Activated naive CD8-positive, alpha-beta T cell treated with anti-CD3 and anti-CD28 coated beads for 36 hours (primary cell): ENCODE measurements at regions not wholly inside any gene's neighbourhood (a gene's known extent, or its start where the extent isn't known, plus 50 kb on each side); places are given as distances from the start of the nearest gene placed in this dataset.

Experiments
- DNase-seq: peaks from one replicate; pipeline ENCODE4 v3.0.0; 2021
- H3K27ac Mint-ChIP-seq: one replicate; pipeline ENCODE4 v1.8.0; 2022; ENCODE audit warnings: mild to moderate bottlenecking, moderate library complexity, mixed read lengths
- H3K27me3 Mint-ChIP-seq: one replicate; pipeline ENCODE4 v1.8.0; 2022; ENCODE audit warnings: mild to moderate bottlenecking, mixed read lengths
- H3K36me3 Mint-ChIP-seq: one replicate; pipeline ENCODE4 v1.8.0; 2021; ENCODE audit warnings: mild to moderate bottlenecking, mixed read lengths
- H3K4me1 Mint-ChIP-seq: one replicate; pipeline ENCODE4 v1.8.0; 2021; ENCODE audit warnings: mixed read lengths
- H3K4me3 Mint-ChIP-seq: one replicate; pipeline ENCODE4 v1.8.0; 2022; ENCODE audit warnings: mild to moderate bottlenecking, moderate library complexity, mixed read lengths
- H3K9me3 Mint-ChIP-seq: one replicate; pipeline ENCODE4 v1.8.0; 2022; ENCODE audit warnings: mixed read lengths

DNA sequence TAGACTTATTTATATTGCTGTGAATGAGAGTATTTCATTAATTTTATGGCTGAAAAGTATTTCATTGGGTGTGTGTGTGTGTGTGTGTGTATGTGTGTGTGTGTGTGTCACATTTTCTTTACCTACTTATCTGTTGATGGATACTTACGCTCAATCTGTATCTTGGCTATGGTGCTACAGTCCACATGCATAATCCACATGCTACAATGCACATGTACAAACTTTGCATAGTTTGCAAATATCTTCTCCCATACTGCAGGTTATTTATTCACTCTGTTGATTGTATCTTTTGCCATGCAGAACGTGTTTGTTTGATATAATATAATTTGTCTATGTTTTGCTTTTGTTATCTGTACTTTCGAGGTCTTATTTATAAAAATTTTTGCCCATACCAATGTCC is 167.8 kb downstream of the RAB28 start:
- no peak for DNase-seq
- H3K9me3 Mint-ChIP-seq, result peaks cover 9% of the 10 kb centered on the region
- H3K36me3 Mint-ChIP-seq, result peaks cover 6% of the 10 kb centered on the region
- no peaks in the 10 kb centered on the region for H3K27me3 Mint-ChIP-seq
- no peak overlapping the region for H3K4me3 Mint-ChIP-seq
- no peaks in the 10 kb centered on the region for H3K4me1 Mint-ChIP-seq
- H3K27ac Mint-ChIP-seq, result no peak overlapping the region

DNA sequence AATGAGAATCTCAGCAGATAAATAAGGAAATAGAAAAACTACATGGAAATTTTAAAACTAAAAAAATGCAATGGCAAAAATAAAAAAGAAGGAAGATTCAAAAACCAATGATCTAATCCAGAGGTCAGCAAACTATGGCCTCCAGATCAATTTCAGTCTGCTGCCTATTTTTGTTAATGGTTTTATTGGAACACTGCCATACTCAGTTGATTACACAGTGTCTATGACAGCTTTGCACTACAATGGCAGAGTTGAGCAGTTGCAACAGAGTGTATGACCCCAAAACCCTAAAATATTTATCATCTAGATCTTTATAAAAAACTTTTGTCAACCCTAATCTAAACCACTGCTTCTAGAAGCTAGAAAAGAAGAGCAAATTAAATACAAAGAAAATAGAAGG is 170.3 kb downstream of the RAB28 start:
- Mint-ChIP-seq H3K4me3 (no peak overlapping the region), H3K27ac (no peak overlapping the region), H3K27me3 (no peaks in the 10 kb centered on the region), H3K36me3 (peaks cover 4% of the 10 kb centered on the region), H3K4me1 (no peaks in the 10 kb centered on the region), H3K9me3 (no peaks in the 10 kb centered on the region)
- no peak for DNase-seq

DNA sequence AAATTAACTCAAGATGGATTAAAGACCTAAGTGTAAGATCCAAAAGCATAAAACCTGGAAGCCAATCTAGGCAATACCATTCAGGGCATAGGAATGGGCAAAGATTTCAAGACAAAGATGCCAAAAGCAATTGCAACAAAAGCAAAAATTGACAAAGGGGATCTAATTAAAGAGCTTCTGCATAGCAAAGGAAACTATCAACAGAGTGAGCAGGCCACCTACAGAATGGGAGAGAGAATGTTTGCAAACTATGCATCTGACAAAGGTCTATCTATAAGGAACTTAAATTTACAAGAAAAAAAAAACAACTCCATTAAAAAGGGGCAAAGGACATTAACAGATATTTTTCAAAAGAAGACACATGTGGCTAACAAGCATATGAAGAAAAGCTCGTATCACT is 171.9 kb downstream of the RAB28 start:
- Mint-ChIP-seq H3K27me3 (no peaks in the 10 kb centered on the region), H3K4me3 (no peak overlapping the region), H3K4me1 (no peaks in the 10 kb centered on the region), H3K9me3 (no peaks in the 10 kb centered on the region), H3K27ac (no peak overlapping the region), H3K36me3 (peaks cover 4% of the 10 kb centered on the region)
- DNase-seq, result no peak

DNA sequence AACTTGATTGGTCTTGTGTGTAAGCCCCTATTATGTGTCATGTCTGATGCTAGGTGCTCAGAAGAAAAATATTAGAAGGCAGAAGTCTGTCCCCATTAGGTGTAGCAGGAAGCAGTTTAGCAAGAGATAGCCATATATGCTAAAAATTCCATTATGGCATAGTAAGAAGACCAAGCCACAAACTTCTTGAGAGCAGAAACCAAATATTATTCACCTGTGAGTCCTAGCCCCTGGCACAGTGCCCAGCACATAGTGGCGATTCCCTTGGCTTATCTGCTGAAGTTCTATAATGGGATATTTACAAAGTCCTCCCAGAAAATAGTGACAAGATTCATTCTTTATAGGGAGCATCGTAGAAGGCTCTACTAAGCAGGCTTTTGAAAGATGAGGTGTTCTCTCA is 174.4 kb downstream of the RAB28 start:
- H3K27me3 Mint-ChIP-seq, result no peaks in the 10 kb centered on the region
- H3K36me3 Mint-ChIP-seq, result peaks cover 7% of the 10 kb centered on the region
- H3K27ac Mint-ChIP-seq, result no peak overlapping the region
- DNase-seq, result no peak
- no peak overlapping the region for H3K4me3 Mint-ChIP-seq
- no peaks in the 10 kb centered on the region for H3K9me3 Mint-ChIP-seq
- H3K4me1 Mint-ChIP-seq, result no peaks in the 10 kb centered on the region

DNA sequence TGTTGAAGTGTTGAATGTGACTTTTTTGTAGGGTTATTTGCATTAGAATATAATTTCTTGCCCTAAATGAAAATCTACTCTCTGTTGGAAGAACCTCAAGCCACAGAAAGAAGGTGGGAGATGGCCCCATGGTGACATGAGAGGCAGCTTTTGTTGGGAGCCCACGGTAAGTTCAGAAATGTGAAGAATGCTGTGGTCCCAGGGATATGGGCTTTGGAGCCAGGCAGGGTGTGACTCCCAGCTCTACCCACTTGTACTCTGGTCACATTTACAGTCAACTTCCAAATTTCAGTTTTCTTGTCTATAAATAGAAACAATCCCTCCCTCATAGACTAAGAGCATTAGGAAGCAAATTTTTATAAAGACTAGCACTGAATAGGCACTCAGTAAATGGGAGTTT is 177.8 kb downstream of the RAB28 start:
- no peak for DNase-seq
- H3K4me3 Mint-ChIP-seq, result no peak overlapping the region
- H3K36me3 Mint-ChIP-seq, result peaks cover 12% of the 10 kb centered on the region
- peaks cover 3% of the 10 kb centered on the region for H3K9me3 Mint-ChIP-seq
- H3K27ac Mint-ChIP-seq, result no peak overlapping the region
- no peaks in the 10 kb centered on the region for H3K4me1 Mint-ChIP-seq
- H3K27me3 Mint-ChIP-seq, result no peaks in the 10 kb centered on the region

DNA sequence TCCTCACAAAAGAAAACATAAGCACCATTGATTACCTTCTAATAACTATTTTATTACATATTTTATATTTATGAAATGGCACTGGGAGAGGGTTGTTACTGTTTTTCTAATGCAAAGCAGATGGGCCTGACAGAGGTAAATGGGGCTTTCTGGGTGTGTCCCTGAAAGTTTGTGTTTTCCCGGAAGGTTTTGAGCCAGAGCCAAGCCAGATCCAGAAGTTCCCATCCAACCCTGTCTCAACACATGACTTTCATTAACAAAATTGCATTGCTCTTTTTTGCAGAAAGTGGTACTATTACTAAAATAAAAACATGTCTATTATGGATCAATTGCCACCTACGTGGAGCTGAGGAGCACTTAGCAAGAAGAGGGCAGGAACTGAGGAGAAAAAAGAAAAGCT is 181.3 kb downstream of the RAB28 start:
- no peaks in the 10 kb centered on the region for H3K4me1 Mint-ChIP-seq
- H3K27ac Mint-ChIP-seq, result no peak overlapping the region
- peaks cover 19% of the 10 kb centered on the region for H3K9me3 Mint-ChIP-seq
- peaks cover 44% of the 10 kb centered on the region for H3K36me3 Mint-ChIP-seq
- no peak overlapping the region for H3K4me3 Mint-ChIP-seq
- H3K27me3 Mint-ChIP-seq, result no peaks in the 10 kb centered on the region
- no peak for DNase-seq

DNA sequence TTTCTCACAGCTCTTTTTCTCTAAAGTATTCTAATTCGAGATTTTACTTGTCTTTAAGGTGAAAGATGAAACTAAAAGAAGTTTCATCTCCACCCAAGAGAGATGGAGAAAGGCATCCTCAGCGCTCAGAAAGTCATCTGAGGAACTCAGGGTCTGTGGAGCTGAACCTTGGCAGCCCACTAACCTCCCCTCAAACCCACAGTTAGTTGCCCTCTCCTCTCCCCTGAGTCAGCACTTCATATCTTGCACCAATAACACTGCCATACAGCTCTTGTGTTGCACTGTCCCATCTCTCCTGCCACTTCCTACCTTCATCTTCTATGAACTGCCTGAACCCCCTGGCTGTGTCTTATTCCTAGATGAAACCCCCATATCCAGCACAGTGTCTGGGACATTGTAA is 184.8 kb downstream of the RAB28 start:
- no peak for DNase-seq
- no peaks in the 10 kb centered on the region for H3K4me1 Mint-ChIP-seq
- H3K4me3 Mint-ChIP-seq, result no peak overlapping the region
- H3K9me3 Mint-ChIP-seq, result peaks cover 28% of the 10 kb centered on the region
- no peak overlapping the region for H3K27ac Mint-ChIP-seq
- peaks cover 50% of the 10 kb centered on the region for H3K36me3 Mint-ChIP-seq
- no peaks in the 10 kb centered on the region for H3K27me3 Mint-ChIP-seq

DNA sequence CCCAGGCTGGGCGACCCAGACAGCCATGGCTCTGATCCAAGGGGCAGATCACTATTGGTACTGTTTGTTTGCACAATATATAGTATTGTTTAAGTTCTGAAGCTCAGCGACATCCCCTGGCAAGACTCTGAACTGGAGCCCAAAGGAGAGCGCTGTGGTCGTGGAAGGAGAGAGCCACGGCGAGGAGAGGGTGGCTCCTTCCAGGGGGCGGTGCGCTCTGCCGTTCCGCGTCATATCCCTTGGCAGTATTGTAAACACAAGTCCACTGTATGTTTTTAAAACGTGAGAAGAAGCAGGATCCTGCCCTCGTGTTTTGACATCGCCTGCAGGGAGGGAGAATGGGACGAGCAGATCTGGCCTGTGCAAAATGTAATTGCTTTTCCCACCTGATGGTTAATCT is 185.5 kb downstream of the RAB28 start:
- H3K4me3 Mint-ChIP-seq, result no peak overlapping the region
- peaks cover 50% of the 10 kb centered on the region for H3K36me3 Mint-ChIP-seq
- H3K27ac Mint-ChIP-seq, result no peak overlapping the region
- H3K4me1 Mint-ChIP-seq, result no peaks in the 10 kb centered on the region
- no peak for DNase-seq
- no peaks in the 10 kb centered on the region for H3K27me3 Mint-ChIP-seq
- peaks cover 28% of the 10 kb centered on the region for H3K9me3 Mint-ChIP-seq

DNA sequence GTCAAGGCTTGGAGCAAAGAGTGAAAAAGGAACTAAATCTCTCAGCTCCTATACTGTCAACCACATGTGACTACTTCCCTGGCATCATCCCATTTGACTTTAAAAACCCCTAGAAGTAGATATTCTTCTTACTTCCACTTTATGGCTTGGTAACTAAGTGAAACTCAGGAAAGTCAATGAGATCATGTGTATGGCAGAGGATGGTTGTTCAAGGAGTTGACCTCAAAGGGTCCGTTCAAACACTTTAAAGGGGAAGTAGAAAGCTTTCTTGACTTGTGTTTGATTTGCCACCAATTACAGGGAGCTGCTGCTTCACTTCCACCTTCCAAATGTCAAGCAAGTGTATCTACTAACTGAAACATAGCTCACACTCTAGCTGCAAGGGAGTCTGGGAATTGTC is 187.2 kb downstream of the RAB28 start:
- Mint-ChIP-seq H3K27me3 (no peaks in the 10 kb centered on the region), H3K9me3 (peaks cover 30% of the 10 kb centered on the region), H3K36me3 (peaks cover 63% of the 10 kb centered on the region), H3K4me3 (no peak overlapping the region), H3K4me1 (no peaks in the 10 kb centered on the region), H3K27ac (no peak overlapping the region)
- no peak for DNase-seq

DNA sequence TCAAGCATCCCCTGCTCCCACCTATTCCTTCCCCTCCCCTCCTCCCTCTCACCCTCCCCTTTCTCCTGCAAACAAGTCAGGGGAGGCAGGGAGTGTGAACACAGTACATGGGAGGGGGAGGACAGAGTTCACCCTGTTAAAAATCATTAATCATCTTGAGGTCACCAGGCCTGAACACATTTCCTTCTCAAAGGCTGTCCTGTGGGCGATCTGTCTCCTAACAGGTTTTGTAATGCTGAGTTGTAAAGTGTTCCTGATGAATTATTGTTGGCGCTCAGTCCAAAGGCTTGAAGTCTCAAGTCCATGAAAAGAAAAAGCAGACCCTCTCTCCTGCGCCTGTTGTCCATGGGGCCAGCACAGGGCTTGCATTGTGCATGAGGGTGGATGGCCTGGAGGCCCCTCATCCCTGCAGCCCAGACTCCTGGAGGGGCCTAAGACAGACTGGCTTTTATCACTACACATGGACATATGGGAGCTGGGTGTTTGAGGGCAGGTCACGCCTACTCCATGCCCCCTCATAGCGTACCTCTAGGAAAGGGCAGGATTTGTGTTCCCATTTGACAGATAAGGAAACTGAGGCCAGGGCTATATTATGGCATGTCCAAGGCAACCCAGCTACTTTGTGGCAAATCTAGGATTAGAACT is 189.1 kb downstream of the RAB28 start:
- Mint-ChIP-seq H3K36me3 (peaks cover 51% of the 10 kb centered on the region), H3K9me3 (peaks cover 19% of the 10 kb centered on the region), H3K27me3 (no peaks in the 10 kb centered on the region), H3K4me3 (no peak overlapping the region), H3K27ac (no peak overlapping the region), H3K4me1 (no peaks in the 10 kb centered on the region)
- no peak for DNase-seq

DNA sequence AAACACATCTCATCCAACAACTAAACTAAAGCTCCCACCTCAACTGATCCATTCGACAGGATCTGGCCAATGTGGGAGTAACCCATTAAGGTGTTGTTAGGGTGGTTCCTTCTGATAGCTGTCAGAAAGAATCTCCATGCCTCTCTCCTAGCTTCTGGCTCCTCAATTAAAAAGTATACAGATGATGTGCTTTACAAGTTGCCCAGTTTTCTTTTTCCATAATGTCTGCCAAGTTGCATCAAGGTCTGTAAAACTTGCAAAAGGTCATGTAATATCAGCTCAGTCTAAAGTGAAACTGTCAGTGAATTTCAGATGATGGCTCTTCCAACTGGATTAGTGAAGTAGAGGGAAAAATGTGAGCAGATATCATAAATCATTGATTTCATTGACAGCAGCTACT is 191.8 kb downstream of the RAB28 start:
- DNase-seq, result no peak
- no peak overlapping the region for H3K4me3 Mint-ChIP-seq
- H3K27me3 Mint-ChIP-seq, result no peaks in the 10 kb centered on the region
- H3K9me3 Mint-ChIP-seq, result peaks cover 21% of the 10 kb centered on the region
- no peak overlapping the region for H3K27ac Mint-ChIP-seq
- H3K4me1 Mint-ChIP-seq, result no peaks in the 10 kb centered on the region
- peaks cover 32% of the 10 kb centered on the region for H3K36me3 Mint-ChIP-seq

DNA sequence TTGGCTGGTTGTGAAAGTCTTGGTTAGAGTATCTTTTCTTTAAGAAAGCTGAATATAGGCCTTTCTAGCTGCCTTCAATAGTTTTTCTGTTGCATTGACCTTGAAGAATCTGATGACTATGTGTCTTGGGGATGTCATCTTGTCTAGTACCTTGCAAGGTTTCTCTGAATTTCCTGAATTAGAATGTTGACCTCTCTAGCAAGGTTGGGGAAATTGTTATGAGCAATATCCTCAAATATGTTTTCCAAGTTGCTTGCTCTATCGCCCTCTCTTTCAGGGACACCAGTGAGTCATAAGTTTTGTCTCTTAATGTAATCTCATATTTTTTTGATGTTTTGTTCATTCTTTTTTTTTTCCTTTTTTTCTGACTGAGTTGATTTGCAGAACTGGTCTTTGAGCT is 194.7 kb downstream of the RAB28 start:
- Mint-ChIP-seq H3K9me3 (peaks cover 30% of the 10 kb centered on the region), H3K4me1 (no peaks in the 10 kb centered on the region), H3K4me3 (no peak overlapping the region), H3K27ac (no peak overlapping the region), H3K27me3 (no peaks in the 10 kb centered on the region), H3K36me3 (peaks cover 29% of the 10 kb centered on the region)
- no peak for DNase-seq

DNA sequence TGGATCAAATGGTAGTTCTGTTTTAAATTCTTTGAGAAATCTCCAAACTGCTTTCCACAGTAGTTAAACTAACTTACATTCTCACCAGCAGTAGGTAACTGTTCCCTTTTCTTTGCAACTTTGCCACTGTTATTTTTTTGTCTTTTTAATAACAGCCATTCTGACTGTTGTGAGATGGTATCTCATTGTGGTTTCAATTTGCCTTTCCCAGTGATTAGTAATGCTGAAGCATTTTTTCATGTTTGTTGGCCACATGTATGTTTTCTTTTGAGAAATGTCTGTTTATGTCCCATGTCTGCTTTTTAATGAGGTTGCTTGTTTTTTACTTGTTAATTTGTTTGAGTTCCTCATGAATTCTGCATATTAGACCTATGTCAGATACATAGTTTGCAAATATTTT is 198.8 kb downstream of the RAB28 start:
- Mint-ChIP-seq H3K27ac (no peak overlapping the region), H3K4me3 (no peak overlapping the region), H3K4me1 (no peaks in the 10 kb centered on the region), H3K9me3 (peaks cover 25% of the 10 kb centered on the region), H3K36me3 (peaks cover 11% of the 10 kb centered on the region), H3K27me3 (no peaks in the 10 kb centered on the region)
- DNase-seq, result no peak

DNA sequence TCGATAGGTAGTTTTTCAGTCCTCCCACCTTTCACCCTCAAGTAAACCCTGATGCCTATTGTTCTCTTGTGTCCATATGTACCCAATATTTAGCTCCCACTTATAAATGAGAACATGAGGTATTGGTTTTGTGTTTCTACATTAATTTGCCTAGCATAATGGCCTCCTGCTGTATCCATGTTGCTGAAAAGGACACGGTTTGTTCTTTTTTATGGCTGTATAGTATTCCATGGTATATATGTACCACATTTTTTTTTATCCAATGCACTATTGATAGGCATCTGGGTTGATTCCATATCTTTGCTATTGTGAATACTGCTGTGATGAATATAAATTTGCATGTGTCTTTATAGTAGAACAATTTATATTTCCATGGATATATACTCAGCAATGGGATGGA is 199.2 kb downstream of the RAB28 start:
- Mint-ChIP-seq H3K4me1 (no peaks in the 10 kb centered on the region), H3K36me3 (peaks cover 11% of the 10 kb centered on the region), H3K27me3 (no peaks in the 10 kb centered on the region), H3K4me3 (no peak overlapping the region), H3K27ac (no peak overlapping the region), H3K9me3 (peaks cover 25% of the 10 kb centered on the region)
- DNase-seq, result no peak

DNA sequence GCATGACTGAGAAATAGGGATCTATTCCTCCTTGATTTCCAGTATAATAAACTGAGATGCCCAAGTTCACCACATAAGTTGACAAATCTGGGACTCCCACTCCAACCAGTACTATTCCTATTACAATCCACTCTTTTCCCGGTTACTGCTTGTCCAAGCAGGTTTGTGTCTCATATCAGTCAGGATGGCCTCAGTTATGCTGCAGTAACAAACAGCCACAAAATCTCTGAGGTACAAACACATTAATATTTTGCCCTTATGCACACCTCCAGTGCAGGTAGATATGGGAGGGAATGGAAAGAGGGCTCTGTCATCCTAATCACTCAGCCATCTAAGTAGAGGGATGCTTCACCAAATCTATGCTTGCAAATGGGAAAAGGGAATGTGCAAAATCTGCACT is 207.8 kb downstream of the RAB28 start:
- Mint-ChIP-seq H3K36me3 (peaks cover 24% of the 10 kb centered on the region), H3K4me3 (no peak overlapping the region), H3K9me3 (peaks cover 21% of the 10 kb centered on the region)

DNA sequence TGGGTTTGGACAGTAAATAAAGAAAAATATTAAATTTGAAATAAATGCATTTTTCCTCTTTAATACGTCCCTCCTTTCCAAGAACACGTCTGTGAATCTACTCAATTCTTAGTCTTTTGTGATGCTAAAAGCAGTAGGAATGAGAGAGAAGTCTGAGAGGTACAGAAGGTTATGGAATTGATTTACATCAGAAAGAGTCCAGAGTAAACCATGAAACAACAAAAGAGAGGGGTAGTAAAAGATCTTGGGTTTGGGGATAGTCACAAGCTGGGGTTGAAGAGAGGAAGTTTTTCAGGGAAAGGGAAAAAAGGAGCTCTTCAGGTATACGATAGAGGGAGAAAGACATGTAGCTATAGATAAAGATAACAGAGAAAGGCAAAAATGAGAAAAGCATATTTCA is 215.4 kb downstream of the RAB28 start:
- no peak for DNase-seq
- peaks cover 8% of the 10 kb centered on the region for H3K36me3 Mint-ChIP-seq
- H3K27ac Mint-ChIP-seq, result no peak overlapping the region
- no peaks in the 10 kb centered on the region for H3K4me1 Mint-ChIP-seq
- no peaks in the 10 kb centered on the region for H3K27me3 Mint-ChIP-seq
- H3K4me3 Mint-ChIP-seq, result no peak overlapping the region
- H3K9me3 Mint-ChIP-seq, result peaks cover 5% of the 10 kb centered on the region

More for the DNA sequence above, 207.8 kb downstream of the RAB28 start:
- Mint-ChIP-seq H3K27me3 (no peaks in the 10 kb centered on the region), H3K27ac (no peak overlapping the region), H3K4me1 (no peaks in the 10 kb centered on the region)
- no peak for DNase-seq

DNA sequence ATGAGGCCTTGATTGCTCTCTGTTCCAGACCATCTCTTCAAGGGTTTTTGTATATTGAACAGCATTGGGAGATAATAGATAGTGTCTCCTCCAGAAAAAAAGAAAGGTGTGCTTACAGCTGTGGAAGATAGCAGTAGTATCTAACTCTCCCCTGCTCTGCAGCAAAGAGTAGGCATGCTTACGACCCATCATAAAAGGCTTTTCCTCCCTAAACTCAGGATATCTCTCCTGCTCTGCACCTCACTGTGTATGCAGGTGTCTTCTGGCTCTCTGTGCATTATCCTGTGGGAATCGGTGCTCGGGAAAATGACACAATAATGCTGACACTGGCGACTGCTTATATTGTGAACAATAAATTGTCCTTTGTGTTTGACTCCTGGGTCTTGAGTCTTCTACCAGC is 216.0 kb downstream of the RAB28 start:
- H3K27ac Mint-ChIP-seq, result no peak overlapping the region

More for the DNA sequence above, 216.0 kb downstream of the RAB28 start:
- peaks cover 2% of the 10 kb centered on the region for H3K9me3 Mint-ChIP-seq
- H3K4me3 Mint-ChIP-seq, result no peak overlapping the region
- no peaks in the 10 kb centered on the region for H3K4me1 Mint-ChIP-seq
- no peaks in the 10 kb centered on the region for H3K27me3 Mint-ChIP-seq
- no peak for DNase-seq
- H3K36me3 Mint-ChIP-seq, result peaks cover 6% of the 10 kb centered on the region
